ENCODE measurements at regions not wholly inside any gene's neighbourhood (a gene's known extent, or its start where the extent isn't known, plus 50 kb on each side); places are given as distances from the start of the nearest gene placed in this dataset.

GRCh38 chr5:39986614-39987013, 561.8 kb upstream of the DAB2 start:
- H3K27me3 ChIP-seq (ENCODE audit: control insufficient read depth, insufficient read depth, low read length) = no peaks in the 10 kb centered on the region
- H3K27ac ChIP-seq (ENCODE audit: low read depth, low read length) = no peak overlapping the region
- POLR2A ChIA-PET = no interaction called here
- H3K4me3 ChIP-seq (ENCODE audit: low read depth, low read length) = no peak overlapping the region
- H3K9me3 ChIP-seq (ENCODE audit: control insufficient read depth, insufficient read depth, low read length) = no peaks in the 10 kb centered on the region; the same call in 1 of the 2 replicates
- TF ChIP-seq CTCF (IDR thresholded peaks at IDR 0.05; ENCODE audit: low read depth, low read length) = no peak
- CTCF ChIA-PET = interaction anchor here (1.4 kb wide), 1 partner anchor 38 kb away, joined by 4 read pairs; no protein-coding TSS in a partner anchor
- no peak for DNase-seq (ENCODE audit: low read depth, low spot score)

- DNase-seq (ENCODE audit: low read depth, low spot score) = no peak
Measured at GRCh38 chr5:39980056-39980455, 555.3 kb upstream of the DAB2 start.

GRCh38 chr5:39977066-39977655, 552.4 kb upstream of the DAB2 start:
- no peak for DNase-seq (ENCODE audit: low read depth, low spot score)
- Histone ChIP-seq H3K4me3 (ENCODE audit: low read depth, low read length) (no peak overlapping the region), H3K9me3 (ENCODE audit: control insufficient read depth, insufficient read depth, low read length) (no peaks in the 10 kb centered on the region), H3K27me3 (ENCODE audit: control insufficient read depth, insufficient read depth, low read length) (no peaks in the 10 kb centered on the region), H3K27ac (ENCODE audit: low read depth, low read length) (no peak overlapping the region)
- CTCF ChIA-PET = no interaction called here
- TF ChIP-seq CTCF (IDR thresholded peaks at IDR 0.05; ENCODE audit: low read depth, low read length) = no peak
- POLR2A ChIA-PET = no interaction called here

More at GRCh38 chr5:39980056-39980455, 555.3 kb upstream of the DAB2 start:
- no peak for TF ChIP-seq CTCF (IDR thresholded peaks at IDR 0.05; ENCODE audit: low read depth, low read length)
- CTCF ChIA-PET = no interaction called here
- no peak overlapping the region for H3K27ac ChIP-seq (ENCODE audit: low read depth, low read length)
- no peaks in the 10 kb centered on the region for H3K9me3 ChIP-seq (ENCODE audit: control insufficient read depth, insufficient read depth, low read length)
- no peaks in the 10 kb centered on the region for H3K27me3 ChIP-seq (ENCODE audit: control insufficient read depth, insufficient read depth, low read length)
- POLR2A ChIA-PET = no interaction called here
- no peak overlapping the region for H3K4me3 ChIP-seq (ENCODE audit: low read depth, low read length)

GRCh38 chr5:39970117-39970798, 545.5 kb upstream of the DAB2 start:
- Histone ChIP-seq H3K4me3 (ENCODE audit: low read depth, low read length) (no peak overlapping the region), H3K27ac (ENCODE audit: low read depth, low read length) (no peak overlapping the region), H3K9me3 (ENCODE audit: control insufficient read depth, insufficient read depth, low read length) (no peaks in the 10 kb centered on the region), H3K27me3 (ENCODE audit: control insufficient read depth, insufficient read depth, low read length) (no peaks in the 10 kb centered on the region)
- CTCF ChIA-PET = no interaction called here
- no peak for DNase-seq (ENCODE audit: low read depth, low spot score)
- POLR2A ChIA-PET = no interaction called here
- TF ChIP-seq CTCF (IDR thresholded peaks at IDR 0.05; ENCODE audit: low read depth, low read length) = no peak

- no peak for DNase-seq (ENCODE audit: low read depth, low spot score)
- Histone ChIP-seq H3K9me3 (ENCODE audit: control insufficient read depth, insufficient read depth, low read length) (no peaks in the 10 kb centered on the region), H3K27me3 (ENCODE audit: control insufficient read depth, insufficient read depth, low read length) (no peaks in the 10 kb centered on the region), H3K27ac (ENCODE audit: low read depth, low read length) (no peak overlapping the region), H3K4me3 (ENCODE audit: low read depth, low read length) (no peak overlapping the region)
- POLR2A ChIA-PET = no interaction called here
- CTCF ChIA-PET = interaction anchor here (1.1 kb wide), 1 partner anchor 20 kb away, joined by 3 read pairs; no protein-coding TSS in a partner anchor
- TF ChIP-seq CTCF (IDR thresholded peaks at IDR 0.05; ENCODE audit: low read depth, low read length) = no peak
Measured at GRCh38 chr5:39968381-39968780, 543.6 kb upstream of the DAB2 start.

Data from AG04450 (cell line).